Mucosa of rectum (tissue), 2 donors: ENCODE measurements at regions not wholly inside any gene's neighbourhood (a gene's known extent, or its start where the extent isn't known, plus 50 kb on each side); places are given as distances from the start of the nearest gene placed in this dataset.

Source experiments
- H3K27ac ChIP-seq, 2 donors: one replicate each; pipeline ENCODE4 v1.7.0; 2013; ENCODE audit warnings: inconsistent platforms in 2 of 2, low read depth in 2 of 2, low read length in 2 of 2
- H3K27me3 ChIP-seq, 2 donors: one replicate each; pipeline ENCODE4 v1.7.0; 2013; ENCODE audit warnings: low read length in 2 of 2; ENCODE audit not compliant: control insufficient read depth in 2 of 2, insufficient read depth in 2 of 2
- H3K36me3 ChIP-seq, 2 donors: one replicate each; pipeline ENCODE4 v1.7.0; 2013; ENCODE audit warnings: low read length in 2 of 2; ENCODE audit not compliant: control insufficient read depth in 2 of 2, insufficient read depth in 2 of 2
- H3K4me1 ChIP-seq, 2 donors: one replicate each; pipeline ENCODE4 v1.7.0; 2013; ENCODE audit warnings: low read length in 2 of 2, mild to moderate bottlenecking in 1 of 2; ENCODE audit not compliant: control insufficient read depth in 2 of 2, insufficient read depth in 2 of 2
- H3K4me3 ChIP-seq, 2 donors: one replicate each; pipeline ENCODE4 v1.7.0; 2013; ENCODE audit warnings: low read length in 2 of 2
- H3K9ac ChIP-seq, 2 donors: one replicate each; pipeline ENCODE4 v1.7.0; 2013; ENCODE audit warnings: low read length in 2 of 2, low read depth in 1 of 2, mild to moderate bottlenecking in 1 of 2
- H3K9me3 ChIP-seq, 2 donors: one replicate each; pipeline ENCODE4 v1.7.0; 2013; ENCODE audit warnings: low read length in 2 of 2; ENCODE audit not compliant: control insufficient read depth in 2 of 2
- donor health status: healthy.
- donor health status: Normal muscosa, but diverticular disease.

DNA sequence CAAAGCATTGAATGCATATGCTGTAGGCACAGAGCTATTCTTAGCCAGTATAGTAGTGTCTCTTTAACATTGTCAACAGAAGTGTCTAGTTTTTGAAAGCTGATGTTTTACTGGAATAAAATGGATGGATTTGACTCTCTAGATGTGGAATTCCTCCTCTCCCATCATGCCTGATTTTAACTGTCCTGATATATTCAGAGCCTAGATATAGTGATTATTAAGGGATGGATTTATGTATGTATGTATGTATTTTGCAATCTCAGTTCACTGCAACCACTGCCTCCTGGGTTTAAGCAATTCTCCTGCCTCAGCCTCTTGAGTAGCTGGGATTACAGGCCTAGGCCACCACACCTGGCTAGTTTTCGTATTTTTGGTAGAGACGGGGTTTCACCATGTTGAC is 144.8 kb upstream of the NAV3 start:
- Histone ChIP-seq H3K27me3 (no peaks in the 10 kb centered on the region), H3K4me3 (no peak overlapping the region), H3K4me1 (no peaks in the 10 kb centered on the region), H3K36me3 (no peaks in the 10 kb centered on the region), H3K27ac (no peak overlapping the region), H3K9me3 (no peaks in the 10 kb centered on the region), H3K9ac (no peak overlapping the region)

DNA sequence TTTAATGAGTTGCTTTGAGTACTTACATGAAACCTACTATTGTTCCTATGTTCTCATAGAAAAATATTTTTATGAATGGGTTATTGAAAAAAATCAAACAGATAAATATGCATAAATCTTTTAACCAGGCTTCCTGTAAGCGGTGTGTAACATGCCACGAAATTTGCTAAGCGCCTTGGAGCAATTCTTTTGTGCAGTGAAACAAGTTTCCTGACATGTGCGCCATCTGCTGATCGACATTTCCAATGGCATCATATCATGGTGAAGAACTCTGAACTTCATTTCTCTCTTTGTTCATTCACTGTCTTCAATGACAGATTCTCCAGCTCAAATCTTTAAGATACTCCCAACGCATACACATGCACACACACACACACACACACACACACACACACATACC is 145.6 kb upstream of the NAV3 start:
- no peaks in the 10 kb centered on the region for H3K4me1 ChIP-seq
- H3K27ac ChIP-seq = no peak overlapping the region
- no peaks in the 10 kb centered on the region for H3K9me3 ChIP-seq
- no peaks in the 10 kb centered on the region for H3K27me3 ChIP-seq
- no peak overlapping the region for H3K9ac ChIP-seq
- H3K36me3 ChIP-seq = no peaks in the 10 kb centered on the region
- no peak overlapping the region for H3K4me3 ChIP-seq

DNA sequence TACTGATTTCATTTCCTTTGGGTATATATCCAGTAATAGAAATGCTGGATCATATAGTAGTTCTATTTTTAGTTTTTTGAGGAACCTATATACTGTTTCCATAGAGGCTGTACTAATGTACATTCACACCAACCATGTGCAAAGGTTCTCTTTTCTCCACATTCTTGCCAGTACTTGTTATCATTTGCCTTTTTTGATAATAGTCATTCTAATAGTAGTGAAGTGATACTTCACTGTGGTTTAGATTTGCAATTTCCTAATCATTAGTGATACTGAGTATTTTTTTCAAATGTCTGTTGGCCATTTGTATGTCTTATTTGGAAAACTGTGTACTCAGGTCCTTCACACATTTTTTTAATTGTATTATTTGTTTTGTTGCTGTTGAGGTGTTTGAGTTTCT is 148.2 kb upstream of the NAV3 start:
- H3K4me1 ChIP-seq = no peaks in the 10 kb centered on the region
- H3K27me3 ChIP-seq = no peaks in the 10 kb centered on the region
- no peak overlapping the region for H3K9ac ChIP-seq
- no peaks in the 10 kb centered on the region for H3K36me3 ChIP-seq
- no peak overlapping the region for H3K4me3 ChIP-seq
- no peaks in the 10 kb centered on the region for H3K9me3 ChIP-seq
- no peak overlapping the region for H3K27ac ChIP-seq

DNA sequence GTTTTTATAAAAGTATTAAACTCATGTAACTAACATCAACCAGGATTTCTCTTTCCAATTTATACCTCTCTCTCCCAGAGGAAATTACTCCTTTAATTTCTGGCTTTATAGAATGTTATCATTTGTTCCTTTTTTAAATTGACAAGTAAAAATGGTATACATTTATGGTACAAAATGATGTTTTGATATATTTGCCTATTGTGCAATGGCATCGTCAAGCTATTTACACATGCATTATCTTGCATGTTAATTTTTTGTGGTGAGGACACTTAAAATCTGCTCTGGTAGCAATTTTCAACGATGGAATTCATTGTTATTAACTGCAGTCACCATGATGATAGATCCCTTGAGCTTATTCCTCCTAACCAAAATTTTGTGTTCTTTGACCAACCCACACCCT is 149.0 kb upstream of the NAV3 start:
- Histone ChIP-seq H3K4me3 (no peak overlapping the region), H3K9me3 (no peaks in the 10 kb centered on the region), H3K27ac (no peak overlapping the region), H3K36me3 (no peaks in the 10 kb centered on the region), H3K27me3 (no peaks in the 10 kb centered on the region), H3K9ac (no peak overlapping the region), H3K4me1 (no peaks in the 10 kb centered on the region)

DNA sequence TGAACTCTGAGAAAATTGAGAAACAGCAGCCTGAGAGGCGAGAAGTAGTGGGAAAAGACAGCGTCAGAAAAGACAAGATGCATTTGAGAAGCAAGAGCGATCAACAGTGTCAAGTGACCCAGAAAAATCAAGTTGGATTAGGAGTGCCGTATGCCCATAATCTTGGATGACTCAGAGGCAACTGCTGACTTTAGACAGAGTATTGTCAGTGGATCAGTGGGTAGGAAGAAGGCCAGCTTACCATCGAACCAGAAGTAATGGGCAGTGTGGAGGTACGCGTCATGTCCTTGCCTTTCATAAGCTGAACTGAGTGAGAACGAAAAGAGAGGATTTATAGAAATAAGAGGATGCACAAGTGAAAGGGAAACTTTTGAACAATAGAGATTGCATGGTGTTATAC is 151.0 kb upstream of the NAV3 start:
- H3K9ac ChIP-seq = no peak overlapping the region
- H3K36me3 ChIP-seq = no peaks in the 10 kb centered on the region

DNA sequence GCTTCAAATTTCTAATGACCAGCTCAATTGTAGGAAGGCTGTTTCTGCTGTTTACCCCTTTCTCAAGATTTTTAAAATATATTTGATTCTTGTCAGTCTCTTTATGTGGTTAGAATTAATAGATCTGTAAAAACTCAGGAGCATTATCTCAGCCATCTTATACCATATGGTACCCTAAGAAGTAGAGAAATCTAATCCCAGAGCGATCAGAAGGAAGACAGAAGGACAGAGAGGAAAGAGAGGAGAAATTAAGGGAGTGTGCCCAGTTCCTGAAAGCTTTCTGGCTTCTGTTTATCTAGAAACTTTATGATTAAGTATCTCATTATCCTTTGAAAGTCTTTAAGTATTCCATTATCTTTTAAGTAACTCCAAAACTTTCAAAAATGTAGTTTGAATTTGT is 152.1 kb upstream of the NAV3 start:
- H3K36me3 ChIP-seq = no peaks in the 10 kb centered on the region
- no peaks in the 10 kb centered on the region for H3K27me3 ChIP-seq
- no peak overlapping the region for H3K27ac ChIP-seq
- no peaks in the 10 kb centered on the region for H3K4me1 ChIP-seq
- no peak overlapping the region for H3K9ac ChIP-seq
- no peaks in the 10 kb centered on the region for H3K9me3 ChIP-seq
- no peak overlapping the region for H3K4me3 ChIP-seq

More for the DNA sequence above, 151.0 kb upstream of the NAV3 start:
- H3K27ac ChIP-seq = no peak overlapping the region
- no peaks in the 10 kb centered on the region for H3K27me3 ChIP-seq
- H3K4me3 ChIP-seq = no peak overlapping the region
- no peaks in the 10 kb centered on the region for H3K9me3 ChIP-seq
- no peaks in the 10 kb centered on the region for H3K4me1 ChIP-seq

DNA sequence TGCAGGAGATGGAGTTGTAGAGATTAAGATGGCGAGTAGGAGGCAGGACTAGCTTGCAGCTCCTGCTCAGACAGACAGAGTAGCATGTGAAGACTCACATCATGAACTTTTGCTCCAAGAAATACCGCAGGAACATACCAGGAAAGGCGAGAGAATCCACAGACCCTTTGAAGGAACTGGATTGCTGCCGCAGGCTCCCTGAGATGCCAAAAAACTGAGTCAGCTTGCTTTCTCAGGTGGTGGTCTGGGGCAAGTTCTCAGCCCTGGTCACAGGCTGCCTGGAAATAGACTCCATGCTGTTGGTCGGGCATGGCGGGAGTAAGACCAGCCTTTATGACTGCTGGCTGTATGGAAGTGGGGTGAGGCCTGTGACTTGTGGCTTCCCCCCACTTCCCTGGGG is 163.6 kb upstream of the NAV3 start:
- Histone ChIP-seq H3K27me3 (no peaks in the 10 kb centered on the region), H3K4me1 (no peaks in the 10 kb centered on the region), H3K36me3 (no peaks in the 10 kb centered on the region), H3K27ac (no peak overlapping the region), H3K9ac (no peak overlapping the region), H3K4me3 (no peak overlapping the region), H3K9me3 (no peaks in the 10 kb centered on the region)

DNA sequence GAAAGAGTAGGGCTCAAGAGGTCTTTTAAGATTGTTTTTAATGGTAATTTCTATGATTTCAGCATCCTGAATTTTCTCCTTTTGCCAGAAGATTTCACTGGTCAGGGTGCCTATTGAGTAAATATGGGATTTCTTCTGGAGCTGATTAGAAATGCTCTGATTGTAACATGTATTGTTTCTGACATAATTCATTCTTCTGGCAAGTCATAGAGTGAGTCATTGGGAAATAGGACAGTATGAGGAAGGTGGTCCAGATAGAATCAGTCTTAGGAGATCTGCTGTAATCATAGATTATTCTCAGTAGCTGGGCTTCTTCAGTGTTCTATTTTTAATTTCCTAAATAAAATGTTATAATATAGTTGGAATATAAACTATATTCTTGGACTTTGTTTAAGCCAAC is 182.0 kb upstream of the NAV3 start:
- no peaks in the 10 kb centered on the region for H3K9me3 ChIP-seq
- no peaks in the 10 kb centered on the region for H3K36me3 ChIP-seq
- no peaks in the 10 kb centered on the region for H3K4me1 ChIP-seq
- no peak overlapping the region for H3K9ac ChIP-seq
- H3K27me3 ChIP-seq = no peaks in the 10 kb centered on the region
- H3K4me3 ChIP-seq = no peak overlapping the region
- no peak overlapping the region for H3K27ac ChIP-seq

DNA sequence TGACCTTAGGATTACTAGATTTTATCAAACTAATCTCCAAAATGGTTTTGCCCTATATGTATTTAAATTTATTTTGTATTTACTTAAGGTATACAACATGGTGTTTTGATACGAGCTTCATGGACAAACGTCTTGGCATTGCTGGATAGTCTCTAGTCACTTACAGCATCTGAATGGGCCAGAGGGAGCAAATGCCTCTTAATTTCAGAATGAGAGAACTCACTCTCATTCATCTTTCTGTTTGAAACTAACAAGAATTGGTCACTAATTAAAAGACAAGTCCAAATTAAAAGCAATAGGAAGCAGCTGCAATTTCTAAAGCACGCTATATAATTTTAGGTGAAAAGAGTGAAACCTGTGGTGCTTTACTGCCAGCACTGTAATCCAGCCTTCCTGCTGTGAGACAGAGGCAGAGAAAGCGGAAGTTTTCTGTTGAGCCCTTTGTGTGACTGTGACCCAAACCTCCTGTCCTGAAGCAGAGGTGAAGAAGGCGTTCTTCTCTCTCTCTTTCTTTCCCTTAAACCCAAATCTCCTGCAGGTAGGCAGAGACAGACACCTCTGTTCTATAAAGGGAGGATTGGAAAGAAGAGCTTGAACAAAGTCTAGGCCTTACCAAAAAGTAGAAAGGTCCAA is 184.6 kb upstream of the NAV3 start:
- H3K4me3 ChIP-seq = no peak overlapping the region
- H3K9me3 ChIP-seq = no peaks in the 10 kb centered on the region
- no peak overlapping the region for H3K27ac ChIP-seq
- no peaks in the 10 kb centered on the region for H3K36me3 ChIP-seq
- no peaks in the 10 kb centered on the region for H3K4me1 ChIP-seq
- no peak overlapping the region for H3K9ac ChIP-seq
- no peaks in the 10 kb centered on the region for H3K27me3 ChIP-seq

DNA sequence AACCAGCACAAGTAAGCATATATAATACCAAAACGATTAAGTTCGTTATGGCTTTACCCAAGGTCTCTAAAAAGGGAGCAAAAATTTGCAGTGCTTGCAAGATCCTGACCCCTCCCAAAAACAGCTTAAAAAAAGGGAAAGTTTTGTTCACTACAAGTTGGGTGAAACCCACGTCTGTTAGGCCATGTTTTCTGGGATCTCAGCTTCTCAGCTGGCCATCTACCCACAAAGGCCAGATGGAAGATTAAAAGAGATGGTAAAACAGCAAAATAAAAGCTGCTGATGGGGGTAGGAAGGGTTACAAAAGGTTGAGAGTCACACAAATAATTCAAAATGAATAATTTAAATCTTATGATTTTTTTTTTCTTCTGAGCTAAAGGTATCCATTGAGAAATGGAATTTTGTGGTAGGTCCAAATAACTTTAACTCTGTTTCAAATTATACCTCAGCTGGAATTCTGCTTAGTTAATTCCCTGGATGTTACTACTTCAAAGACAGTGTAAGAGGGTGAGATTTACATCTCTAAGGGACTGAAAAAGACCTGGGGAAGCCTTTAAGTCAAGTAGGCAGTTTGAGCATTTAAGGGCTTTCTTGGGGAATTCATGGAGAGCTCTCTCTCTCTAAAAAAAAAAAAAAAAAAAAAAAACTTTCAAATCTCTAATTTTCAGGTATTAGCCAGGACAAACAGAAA is 185.6 kb upstream of the NAV3 start:
- Histone ChIP-seq H3K9ac (no peak overlapping the region), H3K4me3 (no peak overlapping the region), H3K4me1 (no peaks in the 10 kb centered on the region), H3K27me3 (no peaks in the 10 kb centered on the region), H3K9me3 (no peaks in the 10 kb centered on the region), H3K27ac (no peak overlapping the region), H3K36me3 (no peaks in the 10 kb centered on the region)
